GM12878 (cell line): ENCODE measurements at regions not wholly inside any gene's neighbourhood (a gene's known extent, or its start where the extent isn't known, plus 50 kb on each side); places are given as distances from the start of the nearest gene placed in this dataset.

Experiments used
- ATAC-seq: fragments of 200-7000 bp; cut with Tn5 transposase; 3 replicates; pipeline ENCODE4 v1.9.1; 2020; ENCODE audit warnings: mild to moderate bottlenecking, moderate library complexity
- BruUV-seq: library from RNA; stranded (reverse); fragments of 400-500 nt; replicated peaks from 2 replicates; lab custom pipeline; 2021; lab: Mats Ljungman, UMichigan
- CTCF ChIA-PET: fragments of 300-600 bp; sonication (Branson Sonifier 250); formaldehyde crosslinking; extraction: SDS; loops from one replicate; lab custom pipeline; 2021; ENCODE audit warnings: inconsistent platforms; lab: Yijun Ruan, JAX
- POLR2A ChIA-PET: fragments of 350-600 bp; formaldehyde crosslinking; extraction: SDS; loops from one replicate; lab custom pipeline; 2021; ENCODE audit warnings: inconsistent platforms; lab: Charles Lee
- RAD21 ChIA-PET: fragments of 300-600 bp; sonication (Branson Sonifier 250); formaldehyde crosslinking; loops from one replicate; lab custom pipeline; 2023; ENCODE audit warnings: antibody characterized with exemption; ENCODE audit not compliant: unreplicated experiment; lab: Charles Lee
- SMC1A ChIA-PET: fragments of 300-600 bp; sonication (Branson Sonifier 250); formaldehyde crosslinking; loops from one replicate; lab custom pipeline; 2023; ENCODE audit not compliant: unreplicated experiment, uncharacterized antibody; lab: Charles Lee
- DNase-seq: peaks from one replicate; pipeline ENCODE4 v3.0.0-alpha.2; 2011; ENCODE audit warnings: low read depth, low spot score
- FAIRE-seq: peaks from 3 replicates; lab custom pipeline; 2011; peaks lifted over from hg19 to GRCh38; lab: Jason Lieb, UNC
- H2AFZ ChIP-seq: 2 replicates; pipeline ENCODE4 v1.6.0; 2011; ENCODE audit warnings: low read depth, low read length, control low read depth; ENCODE audit not compliant: control insufficient read depth
- H3K27ac ChIP-seq: 2 replicates; pipeline ENCODE4 v1.5.1; 2011; ENCODE audit warnings: control low read depth; ENCODE audit not compliant: control insufficient read depth, insufficient read depth
- H3K27me3 ChIP-seq, 2 experiments: replicated peaks in 1 of 2; 2 replicates each; pipeline versions ENCODE4 v1.6.0 to v1.6.1; 2011; ENCODE audit warnings: low read length in 1 of 2; ENCODE audit not compliant: control insufficient read depth in 2 of 2, insufficient read depth in 2 of 2
- H3K36me3 ChIP-seq, 2 experiments: 2 replicates each; pipeline ENCODE4 v1.5.1; 2011; ENCODE audit warnings: low read length in 1 of 2; ENCODE audit not compliant: control insufficient read depth in 2 of 2, insufficient read depth in 2 of 2
- H3K4me1 ChIP-seq: 2 replicates; pipeline ENCODE4 v1.6.1; 2011; ENCODE audit warnings: mild to moderate bottlenecking, low read length, moderate library complexity, mixed read lengths; ENCODE audit not compliant: control insufficient read depth, insufficient read depth
- H3K4me2 ChIP-seq: 2 replicates; pipeline ENCODE4 v1.6.0; 2011; ENCODE audit warnings: control low read depth; ENCODE audit not compliant: control insufficient read depth, insufficient read depth
- H3K4me3 ChIP-seq: fragments of 200-600 bp; sonication (generic); 2 replicates; pipeline ENCODE4 v1.5.1; 2016
- H3K79me2 ChIP-seq: 2 replicates; pipeline ENCODE4 v1.6.0; 2011; ENCODE audit warnings: low read length; ENCODE audit not compliant: control insufficient read depth, insufficient read depth
- H3K9ac ChIP-seq: 2 replicates; pipeline ENCODE4 v1.8.0; 2011; ENCODE audit warnings: low read length, control low read depth, mixed read lengths; ENCODE audit not compliant: control insufficient read depth, insufficient read depth
- H3K9me3 ChIP-seq: replicated peaks from 3 replicates; pipeline ENCODE4 v1.5.1; 2011; ENCODE audit warnings: mild to moderate bottlenecking, low read length; ENCODE audit not compliant: control insufficient read depth, insufficient read depth
- H4K20me1 ChIP-seq: 2 replicates; pipeline ENCODE4 v1.6.0; 2011; ENCODE audit not compliant: control insufficient read depth, insufficient read depth
- IKZF1 ChIP-seq: fragments of 450-650 bp; conservative IDR thresholded peaks from 2 replicates; pipeline ENCODE4 v1.6.1; 2017; ENCODE audit warnings: antibody characterized with exemption, mild to moderate bottlenecking
- NR2C1 ChIP-seq: fragments of 450-650 bp; IDR thresholded peaks from 2 replicates; pipeline ENCODE4 v1.6.1; 2017; ENCODE audit warnings: antibody characterized with exemption, mild to moderate bottlenecking, moderate library complexity
- PAX8 ChIP-seq: fragments of 450-650 bp; IDR thresholded peaks from 2 replicates; pipeline ENCODE4 v1.6.1; 2017; ENCODE audit warnings: mild to moderate bottlenecking, moderate library complexity
- RAD51 ChIP-seq: fragments of 450-650 bp; IDR thresholded peaks from 2 replicates; pipeline ENCODE4 v1.6.1; 2016; ENCODE audit warnings: moderate library complexity, mild to moderate bottlenecking, inconsistent platforms
- RELA ChIP-seq: fragments of 450-650 bp; IDR thresholded peaks from 2 replicates; pipeline ENCODE4 v1.8.0; 2014; ENCODE audit warnings: borderline replicate concordance; ENCODE audit not compliant: partially characterized antibody
- SIX5 ChIP-seq: IDR thresholded peaks from 2 replicates; pipeline ENCODE4 v1.6.1; 2011; ENCODE audit warnings: mild to moderate bottlenecking, low read depth, low read length, moderate library complexity; ENCODE audit not compliant: severe bottlenecking
- TCF3 ChIP-seq: IDR thresholded peaks from 2 replicates; pipeline ENCODE4 v1.6.1; 2012; ENCODE audit warnings: low read depth, mild to moderate bottlenecking, low read length, borderline replicate concordance; ENCODE audit not compliant: insufficient read depth
- WRNIP1 ChIP-seq: IDR thresholded peaks from 2 replicates; pipeline ENCODE4 v1.6.1; 2011; ENCODE audit warnings: low read depth, low read length, improper control_type of control experiment, borderline replicate concordance
- WGBS: methylation state at CpG from one replicate; pipeline ENCODE4 v1.1.6; 2016; ENCODE audit warnings: low lambda C conversion rate; ENCODE audit not compliant: insufficient replicate concordance, insufficient coverage; ENCODE audit errors: missing lambda C conversion rate; 5-methylcytosine and 5-hydroxymethylcytosine counted together
- in situ Hi-C: fragments of 300-500 bp; cut with MboI; formaldehyde crosslinking; loops from 9 replicates; pipeline ENCODE4 v1.14.3; 2018; ENCODE audit warnings: mixed read lengths
- intact Hi-C: fragments of 100-400 bp; cut with micrococcal nuclease; formaldehyde crosslinking; loops from one replicate; pipeline ENCODE4 v1.14.2; 2022; ENCODE audit not compliant: unreplicated experiment
- TF ChIP-seq, protein P1 (sequence below): IDR thresholded peaks from 2 replicates; pipeline ENCODE4 v1.6.1; 2011; ENCODE audit warnings: mild to moderate bottlenecking, low read depth, low read length, moderate library complexity; ENCODE audit not compliant: insufficient replicate concordance
- TF ChIP-seq, protein P2 (sequence below): fragments of 450-650 bp; IDR thresholded peaks from 2 replicates; pipeline ENCODE4 v1.6.1; 2018; ENCODE audit warnings: mild to moderate bottlenecking, low read depth, moderate library complexity; ENCODE audit not compliant: partially characterized antibody

DNA sequence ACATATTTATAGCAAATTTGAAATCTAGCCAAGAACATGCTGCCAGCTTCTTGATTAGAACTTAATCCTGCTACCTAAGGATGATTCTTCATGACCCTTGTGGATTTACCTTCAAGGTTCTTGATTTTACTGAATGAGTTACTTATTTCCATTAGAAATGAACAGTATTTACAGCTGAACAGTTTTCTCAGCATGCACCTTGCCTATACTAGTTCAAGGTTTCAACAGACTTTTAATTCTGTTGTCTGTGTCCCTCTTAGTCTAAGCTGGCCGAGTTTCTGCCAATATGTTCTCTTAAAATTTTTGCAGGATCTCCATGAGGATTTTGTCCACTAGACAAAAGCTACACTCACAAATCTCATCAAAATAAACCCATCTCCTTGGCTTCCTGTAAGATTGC, 188.8 kb upstream of the ST8SIA4 start:
- in situ Hi-C loops: no loop called here
- Histone ChIP-seq H3K4me2 (no peak overlapping the region), H3K4me3 (no peak overlapping the region), H3K9ac (no peak overlapping the region), H3K27ac (no peak overlapping the region), H3K4me1 (no peaks in the 10 kb centered on the region), H3K36me3 (no peaks in the 10 kb centered on the region), H3K9me3 (no peaks in the 10 kb centered on the region), H3K79me2 (no peaks in the 10 kb centered on the region), H4K20me1 (no peaks in the 10 kb centered on the region), H2AFZ (no peak overlapping the region), H3K27me3 (no peaks in the 10 kb centered on the region)
- ChIA-PET SMC1A (interaction anchor here (1.0 kb wide), 1 partner anchor 77 kb away, joined by 3 read pairs; no protein-coding TSS in a partner anchor), POLR2A (no interaction called here), RAD21 (no interaction called here), CTCF (interaction anchor here (1.1 kb wide), 1 partner anchor 10 kb away, joined by 3 read pairs; no protein-coding TSS in a partner anchor)
- BruUV-seq: no TSS peak
- 4% methylated on average over 1 of the region's 1 CpG for WGBS
- no peak for FAIRE-seq
- intact Hi-C loops: no loop called here
- no peak for DNase-seq
- no peak for ATAC-seq
- TF ChIP-seq WRNIP1 (no peak), PAX8 (no peak), NR2C1 (no peak), SIX5 (no peak), TCF3 (no peak), RELA (no peak), RAD51 (no peak), IKZF1 (no peak)
- TF ChIP-seq, protein P1, sequence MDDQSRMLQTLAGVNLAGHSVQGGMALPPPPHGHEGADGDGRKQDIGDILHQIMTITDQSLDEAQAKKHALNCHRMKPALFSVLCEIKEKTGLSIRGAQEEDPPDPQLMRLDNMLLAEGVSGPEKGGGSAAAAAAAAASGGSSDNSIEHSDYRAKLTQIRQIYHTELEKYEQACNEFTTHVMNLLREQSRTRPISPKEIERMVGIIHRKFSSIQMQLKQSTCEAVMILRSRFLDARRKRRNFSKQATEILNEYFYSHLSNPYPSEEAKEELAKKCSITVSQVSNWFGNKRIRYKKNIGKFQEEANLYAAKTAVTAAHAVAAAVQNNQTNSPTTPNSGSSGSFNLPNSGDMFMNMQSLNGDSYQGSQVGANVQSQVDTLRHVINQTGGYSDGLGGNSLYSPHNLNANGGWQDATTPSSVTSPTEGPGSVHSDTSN: no peak
- TF ChIP-seq, protein P2, sequence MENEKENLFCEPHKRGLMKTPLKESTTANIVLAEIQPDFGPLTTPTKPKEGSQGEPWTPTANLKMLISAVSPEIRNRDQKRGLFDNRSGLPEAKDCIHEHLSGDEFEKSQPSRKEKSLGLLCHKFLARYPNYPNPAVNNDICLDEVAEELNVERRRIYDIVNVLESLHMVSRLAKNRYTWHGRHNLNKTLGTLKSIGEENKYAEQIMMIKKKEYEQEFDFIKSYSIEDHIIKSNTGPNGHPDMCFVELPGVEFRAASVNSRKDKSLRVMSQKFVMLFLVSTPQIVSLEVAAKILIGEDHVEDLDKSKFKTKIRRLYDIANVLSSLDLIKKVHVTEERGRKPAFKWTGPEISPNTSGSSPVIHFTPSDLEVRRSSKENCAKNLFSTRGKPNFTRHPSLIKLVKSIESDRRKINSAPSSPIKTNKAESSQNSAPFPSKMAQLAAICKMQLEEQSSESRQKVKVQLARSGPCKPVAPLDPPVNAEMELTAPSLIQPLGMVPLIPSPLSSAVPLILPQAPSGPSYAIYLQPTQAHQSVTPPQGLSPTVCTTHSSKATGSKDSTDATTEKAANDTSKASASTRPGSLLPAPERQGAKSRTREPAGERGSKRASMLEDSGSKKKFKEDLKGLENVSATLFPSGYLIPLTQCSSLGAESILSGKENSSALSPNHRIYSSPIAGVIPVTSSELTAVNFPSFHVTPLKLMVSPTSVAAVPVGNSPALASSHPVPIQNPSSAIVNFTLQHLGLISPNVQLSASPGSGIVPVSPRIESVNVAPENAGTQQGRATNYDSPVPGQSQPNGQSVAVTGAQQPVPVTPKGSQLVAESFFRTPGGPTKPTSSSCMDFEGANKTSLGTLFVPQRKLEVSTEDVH: no peak
